ENCODE measurements at regions not wholly inside any gene's neighbourhood (a gene's known extent, or its start where the extent isn't known, plus 50 kb on each side); places are given as distances from the start of the nearest gene placed in this dataset.

DNA sequence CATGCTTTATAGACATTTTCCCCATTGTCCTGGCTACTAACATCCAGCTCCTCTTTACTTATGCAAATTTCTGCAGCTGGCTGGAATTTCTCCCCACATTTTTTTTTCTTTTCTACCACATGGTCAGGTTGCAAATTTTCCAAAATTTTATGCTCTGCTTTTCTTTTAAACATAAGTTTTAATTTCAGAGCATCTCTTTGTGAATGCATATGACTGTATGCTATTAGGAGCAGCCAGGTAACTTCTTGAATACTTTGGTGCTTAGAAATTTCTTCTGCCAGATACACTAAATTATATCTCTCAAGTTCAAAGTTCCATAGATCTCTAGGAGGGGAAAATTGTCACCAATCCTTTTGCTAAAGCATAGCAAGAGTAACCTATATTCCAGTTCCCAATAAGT, 365.9 kb downstream of the LRFN5 start:
- Mint-ChIP-seq H3K9me3 (peaks cover 16% of the 10 kb centered on the region), H3K27ac (no peak overlapping the region), H3K27me3 (ENCODE audit: insufficient read depth, low read depth, poor library complexity) (no peaks in the 10 kb centered on the region), H3K36me3 (ENCODE audit: low read depth) (peaks cover 14% of the 10 kb centered on the region), H3K4me3 (no peak overlapping the region), H3K4me1 (no peaks in the 10 kb centered on the region)
- no peak overlapping the region for H3K27ac ChIP-seq (ENCODE audit: low read depth)
- H3K9me2 ChIP-seq (ENCODE audit: insufficient read depth), result no peaks in the 10 kb centered on the region
- H3K36me3 ChIP-seq (ENCODE audit: insufficient read depth), result no peaks in the 10 kb centered on the region
- H3K79me2 ChIP-seq (replicated peaks; ENCODE audit: insufficient read depth), result no peaks in the 10 kb centered on the region
- H3K4me2 ChIP-seq, result no peak overlapping the region
- no peaks in the 10 kb centered on the region for H4K20me1 ChIP-seq (replicated peaks; ENCODE audit: insufficient read depth)
- H3K27me3 ChIP-seq (ENCODE audit: insufficient read depth), result no peaks in the 10 kb centered on the region
- ATAC-seq (no peak), DNase-seq (ENCODE audit: low spot score) (no peak)
- no peaks in the 10 kb centered on the region for H3F3A ChIP-seq (replicated peaks; ENCODE audit: low read depth)
- no peak overlapping the region for H3K4me3 ChIP-seq
- TF ChIP-seq STAT1 (IDR thresholded peaks at IDR 0.05; ENCODE audit: unreplicated experiment), result no peak
- TF ChIP-seq ZNF331 (CRISPR knock-in tag; IDR thresholded peaks at IDR 0.05; ENCODE audit: low read depth), result no peak
- no peak for TF ChIP-seq EZH2phosphoT487 (IDR thresholded peaks at IDR 0.05; ENCODE audit: unreplicated experiment)
- TF ChIP-seq, protein P1, sequence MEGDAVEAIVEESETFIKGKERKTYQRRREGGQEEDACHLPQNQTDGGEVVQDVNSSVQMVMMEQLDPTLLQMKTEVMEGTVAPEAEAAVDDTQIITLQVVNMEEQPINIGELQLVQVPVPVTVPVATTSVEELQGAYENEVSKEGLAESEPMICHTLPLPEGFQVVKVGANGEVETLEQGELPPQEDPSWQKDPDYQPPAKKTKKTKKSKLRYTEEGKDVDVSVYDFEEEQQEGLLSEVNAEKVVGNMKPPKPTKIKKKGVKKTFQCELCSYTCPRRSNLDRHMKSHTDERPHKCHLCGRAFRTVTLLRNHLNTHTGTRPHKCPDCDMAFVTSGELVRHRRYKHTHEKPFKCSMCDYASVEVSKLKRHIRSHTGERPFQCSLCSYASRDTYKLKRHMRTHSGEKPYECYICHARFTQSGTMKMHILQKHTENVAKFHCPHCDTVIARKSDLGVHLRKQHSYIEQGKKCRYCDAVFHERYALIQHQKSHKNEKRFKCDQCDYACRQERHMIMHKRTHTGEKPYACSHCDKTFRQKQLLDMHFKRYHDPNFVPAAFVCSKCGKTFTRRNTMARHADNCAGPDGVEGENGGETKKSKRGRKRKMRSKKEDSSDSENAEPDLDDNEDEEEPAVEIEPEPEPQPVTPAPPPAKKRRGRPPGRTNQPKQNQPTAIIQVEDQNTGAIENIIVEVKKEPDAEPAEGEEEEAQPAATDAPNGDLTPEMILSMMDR (conservative IDR thresholded peaks at IDR 0.05; ENCODE audit: low read depth in 2 of 2), result no peak
- TF ChIP-seq CREB1 (CRISPR knock-in tag; IDR thresholded peaks at IDR 0.05; ENCODE audit: low read depth), result no peak
- TF ChIP-seq EZH2 (IDR thresholded peaks at IDR 0.05; ENCODE audit: low read depth, unreplicated experiment), result no peak
- TF ChIP-seq POLR2AphosphoS5 (IDR thresholded peaks at IDR 0.05; ENCODE audit: low read depth), result no peak
- no peak for TF ChIP-seq ZNF114 (CRISPR knock-in tag; IDR thresholded peaks at IDR 0.05)
- TF ChIP-seq, protein P2, sequence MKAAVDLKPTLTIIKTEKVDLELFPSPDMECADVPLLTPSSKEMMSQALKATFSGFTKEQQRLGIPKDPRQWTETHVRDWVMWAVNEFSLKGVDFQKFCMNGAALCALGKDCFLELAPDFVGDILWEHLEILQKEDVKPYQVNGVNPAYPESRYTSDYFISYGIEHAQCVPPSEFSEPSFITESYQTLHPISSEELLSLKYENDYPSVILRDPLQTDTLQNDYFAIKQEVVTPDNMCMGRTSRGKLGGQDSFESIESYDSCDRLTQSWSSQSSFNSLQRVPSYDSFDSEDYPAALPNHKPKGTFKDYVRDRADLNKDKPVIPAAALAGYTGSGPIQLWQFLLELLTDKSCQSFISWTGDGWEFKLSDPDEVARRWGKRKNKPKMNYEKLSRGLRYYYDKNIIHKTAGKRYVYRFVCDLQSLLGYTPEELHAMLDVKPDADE (IDR thresholded peaks at IDR 0.05), result no peak
- TF ChIP-seq NANOG (IDR thresholded peaks at IDR 0.05; ENCODE audit: borderline replicate concordance), result no peak
- TF ChIP-seq JUNB (IDR thresholded peaks at IDR 0.05; ENCODE audit: unreplicated experiment), result no peak
- TF ChIP-seq, protein P3, sequence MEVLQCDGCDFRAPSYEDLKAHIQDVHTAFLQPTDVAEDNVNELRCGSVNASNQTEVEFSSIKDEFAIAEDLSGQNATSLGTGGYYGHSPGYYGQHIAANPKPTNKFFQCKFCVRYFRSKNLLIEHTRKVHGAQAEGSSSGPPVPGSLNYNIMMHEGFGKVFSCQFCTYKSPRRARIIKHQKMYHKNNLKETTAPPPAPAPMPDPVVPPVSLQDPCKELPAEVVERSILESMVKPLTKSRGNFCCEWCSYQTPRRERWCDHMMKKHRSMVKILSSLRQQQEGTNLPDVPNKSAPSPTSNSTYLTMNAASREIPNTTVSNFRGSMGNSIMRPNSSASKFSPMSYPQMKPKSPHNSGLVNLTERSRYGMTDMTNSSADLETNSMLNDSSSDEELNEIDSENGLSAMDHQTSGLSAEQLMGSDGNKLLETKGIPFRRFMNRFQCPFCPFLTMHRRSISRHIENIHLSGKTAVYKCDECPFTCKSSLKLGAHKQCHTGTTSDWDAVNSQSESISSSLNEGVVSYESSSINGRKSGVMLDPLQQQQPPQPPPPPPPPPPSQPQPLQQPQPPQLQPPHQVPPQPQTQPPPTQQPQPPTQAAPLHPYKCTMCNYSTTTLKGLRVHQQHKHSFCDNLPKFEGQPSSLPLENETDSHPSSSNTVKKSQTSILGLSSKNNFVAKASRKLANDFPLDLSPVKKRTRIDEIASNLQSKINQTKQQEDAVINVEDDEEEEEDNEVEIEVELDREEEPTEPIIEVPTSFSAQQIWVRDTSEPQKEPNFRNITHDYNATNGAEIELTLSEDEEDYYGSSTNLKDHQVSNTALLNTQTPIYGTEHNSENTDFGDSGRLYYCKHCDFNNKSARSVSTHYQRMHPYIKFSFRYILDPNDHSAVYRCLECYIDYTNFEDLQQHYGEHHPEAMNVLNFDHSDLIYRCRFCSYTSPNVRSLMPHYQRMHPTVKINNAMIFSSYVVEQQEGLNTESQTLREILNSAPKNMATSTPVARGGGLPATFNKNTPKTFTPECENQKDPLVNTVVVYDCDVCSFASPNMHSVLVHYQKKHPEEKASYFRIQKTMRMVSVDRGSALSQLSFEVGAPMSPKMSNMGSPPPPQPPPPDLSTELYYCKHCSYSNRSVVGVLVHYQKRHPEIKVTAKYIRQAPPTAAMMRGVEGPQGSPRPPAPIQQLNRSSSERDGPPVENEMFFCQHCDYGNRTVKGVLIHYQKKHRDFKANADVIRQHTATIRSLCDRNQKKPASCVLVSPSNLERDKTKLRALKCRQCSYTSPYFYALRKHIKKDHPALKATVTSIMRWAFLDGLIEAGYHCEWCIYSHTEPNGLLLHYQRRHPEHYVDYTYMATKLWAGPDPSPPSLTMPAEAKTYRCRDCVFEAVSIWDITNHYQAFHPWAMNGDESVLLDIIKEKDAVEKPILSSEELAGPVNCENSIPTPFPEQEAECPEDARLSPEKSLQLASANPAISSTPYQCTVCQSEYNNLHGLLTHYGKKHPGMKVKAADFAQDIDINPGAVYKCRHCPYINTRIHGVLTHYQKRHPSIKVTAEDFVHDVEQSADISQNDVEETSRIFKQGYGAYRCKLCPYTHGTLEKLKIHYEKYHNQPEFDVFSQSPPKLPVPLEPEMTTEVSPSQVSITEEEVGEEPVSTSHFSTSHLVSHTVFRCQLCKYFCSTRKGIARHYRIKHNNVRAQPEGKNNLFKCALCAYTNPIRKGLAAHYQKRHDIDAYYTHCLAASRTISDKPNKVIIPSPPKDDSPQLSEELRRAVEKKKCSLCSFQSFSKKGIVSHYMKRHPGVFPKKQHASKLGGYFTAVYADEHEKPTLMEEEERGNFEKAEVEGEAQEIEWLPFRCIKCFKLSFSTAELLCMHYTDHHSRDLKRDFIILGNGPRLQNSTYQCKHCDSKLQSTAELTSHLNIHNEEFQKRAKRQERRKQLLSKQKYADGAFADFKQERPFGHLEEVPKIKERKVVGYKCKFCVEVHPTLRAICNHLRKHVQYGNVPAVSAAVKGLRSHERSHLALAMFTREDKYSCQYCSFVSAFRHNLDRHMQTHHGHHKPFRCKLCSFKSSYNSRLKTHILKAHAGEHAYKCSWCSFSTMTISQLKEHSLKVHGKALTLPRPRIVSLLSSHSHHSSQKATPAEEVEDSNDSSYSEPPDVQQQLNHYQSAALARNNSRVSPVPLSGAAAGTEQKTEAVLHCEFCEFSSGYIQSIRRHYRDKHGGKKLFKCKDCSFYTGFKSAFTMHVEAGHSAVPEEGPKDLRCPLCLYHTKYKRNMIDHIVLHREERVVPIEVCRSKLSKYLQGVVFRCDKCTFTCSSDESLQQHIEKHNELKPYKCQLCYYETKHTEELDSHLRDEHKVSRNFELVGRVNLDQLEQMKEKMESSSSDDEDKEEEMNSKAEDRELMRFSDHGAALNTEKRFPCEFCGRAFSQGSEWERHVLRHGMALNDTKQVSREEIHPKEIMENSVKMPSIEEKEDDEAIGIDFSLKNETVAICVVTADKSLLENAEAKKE (CRISPR knock-in tag; IDR thresholded peaks at IDR 0.05), result no peak
- TF ChIP-seq, protein P4, sequence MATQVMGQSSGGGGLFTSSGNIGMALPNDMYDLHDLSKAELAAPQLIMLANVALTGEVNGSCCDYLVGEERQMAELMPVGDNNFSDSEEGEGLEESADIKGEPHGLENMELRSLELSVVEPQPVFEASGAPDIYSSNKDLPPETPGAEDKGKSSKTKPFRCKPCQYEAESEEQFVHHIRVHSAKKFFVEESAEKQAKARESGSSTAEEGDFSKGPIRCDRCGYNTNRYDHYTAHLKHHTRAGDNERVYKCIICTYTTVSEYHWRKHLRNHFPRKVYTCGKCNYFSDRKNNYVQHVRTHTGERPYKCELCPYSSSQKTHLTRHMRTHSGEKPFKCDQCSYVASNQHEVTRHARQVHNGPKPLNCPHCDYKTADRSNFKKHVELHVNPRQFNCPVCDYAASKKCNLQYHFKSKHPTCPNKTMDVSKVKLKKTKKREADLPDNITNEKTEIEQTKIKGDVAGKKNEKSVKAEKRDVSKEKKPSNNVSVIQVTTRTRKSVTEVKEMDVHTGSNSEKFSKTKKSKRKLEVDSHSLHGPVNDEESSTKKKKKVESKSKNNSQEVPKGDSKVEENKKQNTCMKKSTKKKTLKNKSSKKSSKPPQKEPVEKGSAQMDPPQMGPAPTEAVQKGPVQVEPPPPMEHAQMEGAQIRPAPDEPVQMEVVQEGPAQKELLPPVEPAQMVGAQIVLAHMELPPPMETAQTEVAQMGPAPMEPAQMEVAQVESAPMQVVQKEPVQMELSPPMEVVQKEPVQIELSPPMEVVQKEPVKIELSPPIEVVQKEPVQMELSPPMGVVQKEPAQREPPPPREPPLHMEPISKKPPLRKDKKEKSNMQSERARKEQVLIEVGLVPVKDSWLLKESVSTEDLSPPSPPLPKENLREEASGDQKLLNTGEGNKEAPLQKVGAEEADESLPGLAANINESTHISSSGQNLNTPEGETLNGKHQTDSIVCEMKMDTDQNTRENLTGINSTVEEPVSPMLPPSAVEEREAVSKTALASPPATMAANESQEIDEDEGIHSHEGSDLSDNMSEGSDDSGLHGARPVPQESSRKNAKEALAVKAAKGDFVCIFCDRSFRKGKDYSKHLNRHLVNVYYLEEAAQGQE (IDR thresholded peaks at IDR 0.05; ENCODE audit: unreplicated experiment), result no peak
- no peaks in the 10 kb centered on the region for H3K4me1 ChIP-seq (ENCODE audit: insufficient read depth)
- H2AFZ ChIP-seq, result no peak overlapping the region

All from GM23338 (cell line).